ENCODE measurements at regions not wholly inside any gene's neighbourhood (a gene's known extent, or its start where the extent isn't known, plus 50 kb on each side); places are given as distances from the start of the nearest gene placed in this dataset.

DNA sequence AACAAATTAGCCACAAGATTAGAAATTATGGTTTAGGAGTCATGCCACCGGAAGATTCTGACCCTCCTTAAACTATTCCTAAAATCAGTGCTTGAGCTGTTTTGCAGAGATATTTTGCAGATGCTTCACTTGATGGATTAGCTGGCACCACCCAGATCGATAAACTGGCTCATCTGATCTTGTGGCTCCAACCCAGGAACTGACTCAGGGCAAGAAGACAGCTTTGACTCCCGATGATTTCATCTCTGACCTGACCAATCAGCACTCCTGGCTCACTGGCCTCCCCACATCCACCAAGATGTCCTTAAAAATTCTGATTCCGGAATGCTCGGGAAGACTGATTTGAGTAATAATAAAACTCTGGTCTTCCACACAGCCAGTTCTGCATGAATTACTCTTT lies 221.6 kb downstream of the RHOU start:
- TF ChIP-seq POLR2AphosphoS5 (IDR thresholded peaks at IDR 0.05; ENCODE audit: low read depth) (no peak), EZH2 (IDR thresholded peaks at IDR 0.05; ENCODE audit: low read depth, unreplicated experiment) (no peak)
- TF ChIP-seq, protein P1, sequence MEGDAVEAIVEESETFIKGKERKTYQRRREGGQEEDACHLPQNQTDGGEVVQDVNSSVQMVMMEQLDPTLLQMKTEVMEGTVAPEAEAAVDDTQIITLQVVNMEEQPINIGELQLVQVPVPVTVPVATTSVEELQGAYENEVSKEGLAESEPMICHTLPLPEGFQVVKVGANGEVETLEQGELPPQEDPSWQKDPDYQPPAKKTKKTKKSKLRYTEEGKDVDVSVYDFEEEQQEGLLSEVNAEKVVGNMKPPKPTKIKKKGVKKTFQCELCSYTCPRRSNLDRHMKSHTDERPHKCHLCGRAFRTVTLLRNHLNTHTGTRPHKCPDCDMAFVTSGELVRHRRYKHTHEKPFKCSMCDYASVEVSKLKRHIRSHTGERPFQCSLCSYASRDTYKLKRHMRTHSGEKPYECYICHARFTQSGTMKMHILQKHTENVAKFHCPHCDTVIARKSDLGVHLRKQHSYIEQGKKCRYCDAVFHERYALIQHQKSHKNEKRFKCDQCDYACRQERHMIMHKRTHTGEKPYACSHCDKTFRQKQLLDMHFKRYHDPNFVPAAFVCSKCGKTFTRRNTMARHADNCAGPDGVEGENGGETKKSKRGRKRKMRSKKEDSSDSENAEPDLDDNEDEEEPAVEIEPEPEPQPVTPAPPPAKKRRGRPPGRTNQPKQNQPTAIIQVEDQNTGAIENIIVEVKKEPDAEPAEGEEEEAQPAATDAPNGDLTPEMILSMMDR (conservative IDR thresholded peaks at IDR 0.05; ENCODE audit: low read depth in 2 of 2): no peak

All from GM23338 (cell line).